Muscle of back (tissue), 3 donors: ENCODE measurements at regions not wholly inside any gene's neighbourhood (a gene's known extent, or its start where the extent isn't known, plus 50 kb on each side); places are given as distances from the start of the nearest gene placed in this dataset.

Source experiments
- DNase-seq, 3 donors: peaks; one replicate each; pipeline versions ENCODE4 v3.0.0 to v3.0.0-alpha.2; 2013

DNA sequence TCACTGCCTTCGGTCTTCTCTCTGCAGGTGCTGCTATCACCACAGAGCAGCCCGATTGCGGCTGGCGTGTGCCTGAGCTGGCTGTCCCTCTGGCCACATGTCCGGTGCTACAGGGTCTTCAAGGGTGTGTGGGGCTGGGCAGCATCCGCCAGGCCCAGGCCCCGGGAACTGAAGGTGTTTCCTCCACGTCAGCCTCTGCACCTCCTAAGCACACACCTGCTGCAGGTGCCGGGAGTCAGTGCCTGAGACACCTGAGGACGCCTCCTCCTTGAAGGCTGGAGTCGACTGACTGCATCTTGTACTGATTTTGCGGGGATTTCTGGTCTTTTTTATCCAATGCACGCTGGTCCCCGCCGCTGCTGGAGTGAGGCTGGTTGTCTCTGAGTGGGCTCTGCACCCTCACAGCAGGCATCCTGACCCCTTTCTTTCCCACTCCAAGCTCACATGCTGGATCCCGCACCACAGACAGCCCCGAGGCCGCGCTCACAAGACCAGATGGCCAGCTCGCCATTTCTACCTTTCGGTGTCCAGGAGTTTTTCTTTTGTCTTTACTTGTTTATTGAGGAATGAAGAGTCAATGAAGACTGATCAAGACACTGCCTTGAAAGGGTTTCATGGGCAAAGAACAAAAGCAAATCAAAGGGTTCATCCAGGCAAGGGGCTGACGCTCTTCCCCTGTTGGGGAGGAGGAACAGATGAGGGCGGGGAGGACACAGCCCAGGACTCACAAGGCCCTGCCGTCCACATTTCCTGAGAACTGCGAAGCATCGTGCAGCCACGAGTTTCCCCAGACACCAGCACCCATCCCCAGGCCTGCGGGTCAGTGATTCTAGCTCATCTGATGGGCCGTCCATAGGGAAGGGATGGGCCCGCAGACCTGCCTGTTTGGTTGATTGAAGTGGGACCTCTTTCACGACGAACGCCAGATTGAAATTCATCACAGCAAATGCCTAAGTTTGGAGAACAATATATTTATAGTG is 203.8 kb upstream of the SOX1 start:
- no peak for DNase-seq

DNA sequence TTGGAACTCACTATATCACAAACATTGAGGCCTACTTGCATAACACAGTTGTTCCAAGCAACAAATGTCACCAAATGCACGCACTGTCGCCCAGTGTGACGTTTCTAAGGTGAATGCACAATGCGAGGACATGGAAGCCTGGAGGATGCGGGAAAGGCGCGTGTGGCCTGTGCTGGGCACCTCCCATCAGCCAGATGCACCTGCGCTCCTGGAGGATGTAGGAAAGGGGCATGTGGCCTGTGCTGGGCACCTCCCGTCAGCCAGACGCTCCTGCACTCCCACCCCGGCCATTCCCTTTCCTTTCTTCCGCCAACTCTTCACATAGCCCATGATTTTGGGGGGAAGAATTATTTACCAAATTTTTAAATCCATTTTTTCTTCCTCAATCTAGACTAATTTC is 202.4 kb upstream of the SOX1 start:
- no peak for DNase-seq

DNA sequence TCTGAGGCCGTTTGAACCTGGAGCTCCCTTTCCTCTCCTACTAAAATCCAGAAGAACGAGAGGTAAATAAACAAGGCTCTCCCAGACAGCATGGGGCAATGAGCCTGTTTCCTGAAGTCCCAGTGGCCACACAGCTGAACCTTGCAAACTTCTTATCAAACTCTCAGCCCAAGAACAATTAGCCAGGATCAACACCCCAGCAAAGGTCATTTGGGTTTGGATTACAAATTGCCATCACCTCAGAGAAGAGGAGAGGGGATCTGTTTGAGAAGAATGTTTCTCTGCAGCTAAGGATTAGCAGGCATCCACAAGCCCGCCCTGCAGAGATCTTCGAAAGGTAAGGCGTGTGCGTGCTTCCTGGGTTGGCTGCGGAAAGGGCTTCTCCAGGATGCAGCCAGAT is 201.9 kb upstream of the SOX1 start:
- DNase-seq = no peak

DNA sequence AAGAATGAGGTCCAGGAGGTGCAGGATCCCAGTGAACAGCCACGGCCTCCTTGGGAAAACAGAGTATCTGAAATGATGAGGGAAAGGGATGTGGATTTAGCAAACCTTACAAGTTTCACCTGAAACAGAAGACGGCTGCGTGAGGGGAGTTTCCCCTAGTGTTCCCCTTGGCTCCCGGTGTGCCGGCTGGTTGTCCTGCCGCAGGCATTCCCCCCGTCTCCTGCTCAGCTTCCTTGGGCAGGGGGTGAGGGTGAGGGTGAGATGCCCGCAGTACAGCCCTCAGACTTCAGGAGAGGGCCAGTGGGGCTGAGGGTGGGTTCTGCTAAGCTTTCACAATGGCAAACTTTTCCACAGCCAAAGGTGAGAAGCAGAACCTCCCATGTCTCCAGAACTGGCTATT is 201.1 kb upstream of the SOX1 start:
- no peak for DNase-seq

DNA sequence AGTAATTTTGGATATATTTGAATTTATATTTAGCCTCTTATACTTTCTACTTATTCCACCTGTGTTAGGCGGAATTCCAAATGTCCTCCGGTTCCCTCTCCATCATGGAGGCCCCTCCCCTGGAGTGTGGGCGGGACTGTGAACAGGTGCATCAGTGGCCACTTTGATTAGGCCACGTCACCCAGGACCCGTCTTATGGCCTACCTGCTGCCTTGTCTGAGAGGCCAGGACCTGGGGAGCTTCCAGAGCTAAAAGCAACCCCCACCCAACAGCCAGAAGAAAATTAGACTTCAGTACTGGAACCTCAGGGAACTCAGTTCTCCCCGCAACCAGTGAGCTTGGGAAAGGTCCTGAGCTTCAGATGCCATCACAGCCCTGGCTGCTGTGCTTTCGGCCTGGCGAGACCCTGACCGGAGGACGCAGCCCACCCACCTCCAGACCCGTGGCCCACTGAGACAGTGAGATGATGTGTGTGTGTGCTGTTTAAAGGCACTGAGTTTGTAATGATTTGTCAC is 200.2 kb upstream of the SOX1 start:
- DNase-seq = no peak

DNA sequence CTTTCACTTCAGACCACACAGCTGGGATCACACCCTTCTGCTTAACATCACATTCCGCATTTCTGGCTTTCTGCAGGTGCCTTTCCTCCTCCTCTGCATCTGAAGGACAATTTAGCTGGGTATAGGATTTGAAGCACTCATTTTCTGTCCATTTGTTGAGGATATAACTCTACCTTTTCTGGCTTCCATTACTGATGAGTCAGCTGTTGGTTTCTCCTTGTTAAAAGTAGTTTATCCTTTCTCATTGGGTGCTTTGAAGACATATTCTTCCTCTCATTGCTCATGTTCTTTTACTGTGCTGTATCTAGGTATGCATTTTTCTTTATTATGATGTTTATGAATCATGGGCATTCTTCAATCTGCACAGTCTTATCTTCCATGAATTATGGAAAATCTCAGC is 199.3 kb upstream of the SOX1 start:
- DNase-seq = no peak

DNA sequence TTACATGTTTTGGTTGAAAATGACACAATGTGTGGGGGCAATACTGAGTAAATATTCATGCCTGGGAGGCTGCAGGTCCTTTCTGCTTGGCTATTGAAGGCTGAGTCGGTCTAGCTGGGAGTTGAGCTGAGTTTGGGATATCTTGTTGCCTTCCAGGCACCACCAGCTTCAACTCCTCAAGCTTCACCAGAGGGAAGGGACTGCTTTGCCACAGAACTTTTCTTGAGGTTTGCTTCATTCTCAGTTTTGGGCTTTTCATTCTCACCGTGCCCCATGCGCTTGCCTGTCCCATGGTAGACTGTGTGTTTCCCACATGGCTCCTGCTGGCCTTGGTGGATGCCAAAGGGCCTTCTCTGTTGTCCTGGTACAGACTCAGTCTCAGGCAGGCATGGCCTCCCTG is 198.2 kb upstream of the SOX1 start:
- DNase-seq = no peak

DNA sequence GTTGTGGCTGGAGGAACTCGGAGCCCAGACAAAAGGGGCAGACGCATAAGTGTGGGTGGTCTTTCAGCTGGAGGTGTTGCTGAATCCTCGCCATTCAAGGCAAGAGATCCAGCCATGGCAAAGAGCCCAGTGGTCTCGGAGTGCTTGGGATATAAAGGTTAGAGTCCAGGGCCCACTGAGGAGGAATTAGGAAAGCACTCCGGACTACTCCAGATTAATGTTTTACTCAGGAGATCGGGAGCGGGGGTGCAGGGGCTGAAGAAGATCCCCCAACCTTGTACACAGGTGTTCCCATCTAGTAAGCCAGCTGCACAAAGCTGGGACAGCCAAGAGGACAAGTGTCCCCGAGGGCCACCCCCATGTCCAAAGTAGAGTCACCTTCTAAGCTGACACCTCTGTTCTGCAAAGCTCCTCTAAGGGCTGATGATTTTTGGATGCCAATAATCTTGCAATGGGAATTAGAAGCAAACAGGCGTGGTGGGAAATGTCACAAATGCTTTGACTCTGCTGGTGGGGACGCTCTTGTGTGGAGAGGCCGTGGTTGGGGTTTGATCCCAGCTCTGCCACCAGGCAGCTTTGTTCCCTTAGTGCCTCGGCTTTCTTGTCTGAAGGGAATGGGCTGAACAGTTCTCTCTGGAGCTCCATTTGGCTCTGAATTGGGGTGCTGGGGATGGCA is 194.3 kb upstream of the SOX1 start:
- no peak for DNase-seq

DNA sequence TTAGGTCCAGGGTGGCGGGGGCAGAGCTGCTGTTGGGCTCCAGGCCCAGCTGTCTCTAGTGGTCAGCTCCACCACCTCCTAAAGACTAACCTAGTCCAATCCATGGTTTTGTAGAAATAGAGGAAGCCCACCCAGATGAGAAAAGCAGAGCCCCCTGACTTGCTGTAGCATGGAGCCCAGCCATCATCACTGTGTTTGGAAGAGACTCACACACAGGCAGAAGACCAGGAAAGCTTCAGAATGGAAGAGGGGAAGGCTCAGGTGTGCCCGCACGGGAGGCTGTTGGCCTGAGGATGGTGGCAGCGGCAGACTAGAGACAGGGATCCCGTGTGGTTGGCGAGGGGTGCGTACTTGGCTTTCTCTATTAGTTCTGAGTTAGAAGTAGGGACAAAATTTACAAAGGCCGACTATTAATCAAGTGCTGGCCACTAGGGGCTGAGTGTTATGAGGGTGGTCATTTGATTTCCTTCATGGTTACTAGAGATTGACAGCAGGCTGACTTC is 193.2 kb upstream of the SOX1 start:
- no peak for DNase-seq

DNA sequence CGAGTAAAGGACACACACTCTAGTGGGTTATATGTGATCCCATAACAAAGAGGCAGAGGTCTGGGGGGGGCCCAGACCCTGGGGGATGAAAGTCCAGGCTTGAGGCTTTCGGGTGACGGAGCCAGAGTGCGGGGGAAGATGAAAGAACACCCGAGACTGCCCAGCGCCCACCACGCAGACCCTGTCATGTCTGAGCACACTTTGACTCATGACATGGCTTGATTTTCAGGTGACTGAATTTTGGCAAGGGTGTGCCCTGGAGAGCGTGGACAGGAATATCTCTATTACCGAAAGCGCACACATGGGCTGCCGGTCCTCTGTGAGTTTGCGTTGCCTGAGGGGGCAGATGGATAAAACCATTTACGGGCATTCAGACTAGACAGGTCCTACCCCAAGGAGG is 192.0 kb upstream of the SOX1 start:
- DNase-seq = no peak

DNA sequence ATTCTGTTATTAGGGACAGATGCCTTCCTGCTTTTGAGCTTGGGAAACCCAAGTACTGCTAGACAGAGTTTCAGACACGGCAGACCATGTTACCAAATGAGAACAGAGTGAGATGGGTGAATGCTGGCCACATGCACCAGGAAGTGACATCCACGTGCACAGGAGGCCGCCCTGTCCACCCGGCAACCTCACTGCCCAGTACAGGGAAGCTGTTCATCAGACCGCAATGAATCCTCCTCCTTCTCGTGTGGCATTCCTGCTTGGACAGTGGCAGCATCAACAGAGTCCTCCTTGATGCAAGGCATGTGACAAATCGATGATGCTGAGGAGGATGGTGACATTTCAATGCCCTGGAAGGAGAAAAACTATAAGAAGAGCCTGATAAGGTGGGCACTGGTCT is 191.0 kb upstream of the SOX1 start:
- DNase-seq = no peak

DNA sequence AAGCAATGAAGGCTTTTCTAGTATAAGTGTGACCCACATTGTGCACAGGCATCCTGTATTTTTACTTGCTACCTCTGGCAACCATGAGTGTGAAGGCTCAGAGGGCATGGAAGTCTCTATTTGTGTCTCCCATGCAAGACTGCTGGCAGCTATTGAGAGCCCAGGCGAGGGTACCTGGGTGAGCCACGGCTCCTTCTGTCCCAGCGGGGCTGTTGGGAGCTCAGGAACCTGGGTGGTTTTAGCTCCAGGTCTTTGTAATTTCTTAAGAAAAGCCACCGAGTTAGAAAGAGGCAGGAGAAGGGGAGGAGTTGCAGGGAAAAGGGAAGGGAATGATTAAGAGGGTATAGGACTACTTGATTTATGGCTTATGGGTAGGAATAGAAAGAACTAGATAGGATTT is 190.4 kb upstream of the SOX1 start:
- DNase-seq = no peak

DNA sequence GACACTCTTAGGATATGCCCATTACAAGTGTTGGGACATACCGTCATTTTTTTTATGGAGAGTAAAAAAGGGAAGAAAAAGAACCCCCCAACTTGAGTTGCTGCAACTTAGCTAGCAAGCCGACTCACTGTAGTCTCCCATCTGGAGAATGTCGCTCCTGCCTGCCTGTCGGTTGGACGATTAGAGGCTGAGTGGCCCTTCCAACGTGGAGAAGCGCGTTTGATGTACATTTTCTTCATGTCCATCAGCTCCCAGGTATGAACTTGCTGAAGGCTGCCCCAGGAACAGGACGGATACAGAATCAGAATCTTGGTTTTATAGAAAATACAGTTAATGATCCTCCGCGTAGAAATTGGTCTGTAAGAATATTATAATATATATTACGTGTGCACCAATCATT is 189.0 kb upstream of the SOX1 start:
- DNase-seq = no peak

DNA sequence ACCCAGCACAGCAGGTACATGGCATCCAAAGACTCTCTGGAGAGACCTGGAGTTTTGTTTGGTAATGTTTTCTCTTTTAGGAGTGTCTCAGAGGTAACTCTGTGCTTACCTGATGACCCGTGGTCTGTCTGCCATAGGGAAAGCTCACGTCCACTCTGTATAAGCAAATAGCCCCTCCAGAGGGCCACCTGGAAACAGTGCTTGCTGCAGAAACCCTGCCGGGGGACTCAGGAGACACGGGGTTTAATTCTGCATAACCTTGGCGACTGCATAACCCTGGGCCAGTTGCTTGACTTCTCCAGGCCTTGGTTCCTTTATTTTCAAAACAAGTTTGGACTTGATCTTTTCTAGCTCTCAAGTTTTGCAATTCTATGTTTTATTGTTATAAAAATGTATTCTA is 187.2 kb upstream of the SOX1 start:
- no peak for DNase-seq

DNA sequence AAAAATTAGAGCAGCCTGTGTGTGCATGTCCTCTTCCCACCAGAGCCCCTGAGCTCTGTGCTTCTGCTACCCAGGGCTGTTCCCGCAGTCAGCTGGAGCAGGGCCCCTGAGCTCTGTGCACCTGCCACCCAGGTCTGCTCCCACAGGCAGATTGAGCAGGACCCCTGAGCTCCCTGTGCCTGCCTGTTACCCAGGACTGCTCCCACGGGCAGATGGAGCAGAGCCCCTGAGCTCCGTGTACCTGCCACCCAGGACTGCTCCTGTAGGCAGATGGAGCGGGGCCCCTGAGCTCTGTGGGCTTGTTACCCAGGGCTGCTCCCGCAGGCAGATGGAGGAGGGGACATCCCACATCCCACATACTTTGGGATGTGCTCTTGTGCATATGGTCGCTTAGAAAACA is 186.8 kb upstream of the SOX1 start:
- no peak for DNase-seq

DNA sequence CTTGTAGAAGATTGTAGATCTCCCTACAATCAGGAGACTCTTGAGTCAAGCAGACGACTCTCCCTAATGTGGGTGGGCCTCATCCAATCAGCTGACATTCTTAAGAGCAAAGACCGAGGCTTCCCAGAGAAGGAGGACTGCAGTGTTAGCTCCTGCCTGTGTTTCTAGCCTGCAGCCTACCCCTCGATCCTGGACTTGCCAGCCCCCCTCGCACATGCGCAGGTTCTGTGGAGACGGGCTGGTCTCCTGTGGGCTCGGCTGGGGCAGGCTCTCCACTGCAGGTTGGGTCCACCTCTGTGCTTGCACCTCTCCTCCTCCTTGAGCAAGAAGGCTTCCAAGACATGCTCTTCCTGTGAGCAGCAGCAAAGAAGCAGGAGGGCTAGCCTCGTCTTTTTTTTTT is 185.2 kb upstream of the SOX1 start:
- no peak for DNase-seq

DNA sequence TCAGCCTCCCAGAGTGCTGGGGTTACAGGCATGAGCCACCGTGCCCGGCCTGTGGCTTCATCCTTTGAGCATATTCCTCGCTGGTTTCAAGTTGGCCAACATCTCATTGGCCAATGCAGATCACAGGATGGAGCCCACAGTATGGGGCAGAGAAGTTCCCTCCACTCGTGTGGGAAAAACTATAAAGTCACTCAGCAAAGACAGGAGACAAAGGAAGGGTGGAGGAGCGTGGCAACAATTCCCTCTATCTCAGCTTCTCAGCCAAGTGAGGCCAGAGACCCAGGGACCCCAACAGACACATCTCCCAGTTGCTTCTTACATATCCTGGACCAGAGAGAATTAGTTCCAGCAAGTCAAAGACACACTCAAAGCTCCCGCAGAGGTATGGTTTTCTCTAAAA is 184.6 kb upstream of the SOX1 start:
- DNase-seq = no peak

DNA sequence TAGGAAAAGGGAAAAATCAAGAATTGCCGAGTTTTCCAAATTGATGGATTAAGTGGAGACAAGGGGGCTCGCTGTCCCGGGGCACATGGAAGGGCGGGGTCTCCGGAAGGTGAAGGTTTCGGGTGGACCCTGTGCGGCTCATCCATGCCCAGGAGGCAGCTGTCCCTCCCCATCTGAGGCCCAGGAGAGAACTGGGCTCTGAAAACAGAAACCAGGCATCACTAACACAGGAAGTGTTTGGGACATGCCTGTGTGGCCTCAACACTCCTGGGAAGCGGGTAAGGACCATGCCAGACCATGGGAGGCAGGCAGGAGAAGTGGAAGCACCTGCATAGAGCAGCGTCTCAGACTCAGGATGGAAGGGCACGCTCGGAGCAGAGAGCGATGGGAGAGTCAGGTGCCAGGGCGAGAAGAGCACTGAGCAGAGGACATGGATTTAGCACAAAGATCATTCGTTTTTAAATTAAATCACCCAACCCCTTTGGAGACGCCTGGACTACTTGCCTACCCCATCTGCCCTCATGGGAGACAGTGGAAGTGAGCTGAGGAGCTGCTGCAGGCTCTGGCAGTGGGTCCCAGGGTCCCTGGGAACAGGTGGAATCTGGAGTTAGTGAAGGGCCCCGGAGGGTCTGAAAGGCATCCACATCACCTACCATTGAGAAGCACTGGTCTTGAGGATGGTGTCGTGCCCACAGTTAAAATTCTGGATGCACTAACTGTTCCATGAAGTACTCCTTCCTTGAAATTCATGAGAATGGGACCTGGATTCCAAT is 183.2 kb upstream of the SOX1 start:
- no peak for DNase-seq

DNA sequence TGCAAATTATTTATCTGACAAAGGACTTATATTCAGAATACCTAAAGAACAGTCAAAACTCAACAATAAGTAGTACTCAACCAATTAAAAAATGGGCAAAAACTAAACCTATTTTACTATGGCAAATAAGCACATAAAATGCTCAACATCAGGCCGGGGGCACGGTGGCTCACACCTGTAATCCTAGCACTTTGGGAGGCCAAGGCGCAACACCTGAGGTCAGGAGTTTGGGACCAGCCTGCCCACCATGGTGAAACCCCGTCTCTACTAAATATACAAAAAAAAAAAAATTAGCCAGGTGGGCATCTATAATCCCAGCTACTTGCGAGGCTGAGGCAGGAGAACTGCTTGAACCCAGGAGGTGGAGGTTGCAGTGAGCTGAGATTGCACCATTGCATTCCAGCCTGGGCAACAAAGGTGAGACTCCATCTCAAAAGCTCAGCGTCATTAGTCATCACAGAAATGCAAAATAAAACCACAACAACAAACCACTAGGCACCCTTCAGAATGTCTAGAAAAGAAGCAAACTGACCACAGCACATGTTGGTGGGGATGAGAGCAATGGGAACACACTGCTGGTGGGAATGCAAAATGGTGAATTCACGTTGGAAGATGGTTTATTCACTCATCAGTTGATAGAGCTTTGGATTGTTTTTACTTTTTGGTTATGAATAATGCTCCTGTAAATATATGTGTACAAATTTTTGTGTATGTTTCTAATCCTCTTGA is 180.6 kb upstream of the SOX1 start:
- no peak for DNase-seq

DNA sequence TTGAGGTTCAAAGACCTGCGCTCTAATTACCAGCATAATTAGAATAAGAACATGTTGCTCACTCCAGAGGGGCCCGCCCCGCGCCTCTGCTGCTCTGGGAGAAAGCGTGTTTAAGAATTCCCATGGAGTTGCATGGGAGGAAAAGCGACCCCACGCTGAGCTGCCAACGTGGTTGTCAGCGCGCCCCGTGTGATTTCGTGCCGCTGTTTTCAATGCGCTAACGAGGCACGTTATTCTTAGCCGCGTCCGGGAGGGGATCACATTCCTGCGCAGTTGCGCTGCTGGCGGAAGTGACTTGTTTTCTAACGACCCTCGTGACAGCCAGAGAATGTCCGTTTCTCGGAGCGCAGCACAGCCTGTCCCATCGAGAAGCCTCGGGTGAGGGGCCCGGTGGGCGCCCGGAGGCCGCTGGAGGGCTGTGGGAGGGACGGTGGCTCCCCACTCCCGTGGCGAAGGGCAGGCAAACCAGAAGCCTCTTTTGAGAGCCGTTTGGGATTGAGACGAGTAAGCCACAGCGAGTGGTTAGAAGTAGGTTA is 173.8 kb upstream of the SOX1 start:
- peak; percentile 32 to 87 (median 69) for DNase-seq
